HG03039 (cell line): ENCODE measurements at regions not wholly inside any gene's neighbourhood (a gene's known extent, or its start where the extent isn't known, plus 50 kb on each side); places are given as distances from the start of the nearest gene placed in this dataset.
"Not testable (repeated sequence)": the region's sequence is repeated elsewhere in the genome, so short reads cannot be mapped to it uniquely, and the experiment has no call there.

Experiments
- ATAC-seq: cut with Tn5 transposase; IDR thresholded peaks from one replicate; pipeline ENCODE4 v1.9.1; 2021; ENCODE audit warnings: mild to moderate bottlenecking, moderate library complexity; ENCODE audit not compliant: unreplicated experiment

GRCh38 chr10:63077800-63078199, 55.3 kb upstream of the NRBF2 start:
- no peak for ATAC-seq

- no peak for ATAC-seq
Measured at GRCh38 chr10:63072951-63073350, 60.2 kb upstream of the NRBF2 start.

DNA sequence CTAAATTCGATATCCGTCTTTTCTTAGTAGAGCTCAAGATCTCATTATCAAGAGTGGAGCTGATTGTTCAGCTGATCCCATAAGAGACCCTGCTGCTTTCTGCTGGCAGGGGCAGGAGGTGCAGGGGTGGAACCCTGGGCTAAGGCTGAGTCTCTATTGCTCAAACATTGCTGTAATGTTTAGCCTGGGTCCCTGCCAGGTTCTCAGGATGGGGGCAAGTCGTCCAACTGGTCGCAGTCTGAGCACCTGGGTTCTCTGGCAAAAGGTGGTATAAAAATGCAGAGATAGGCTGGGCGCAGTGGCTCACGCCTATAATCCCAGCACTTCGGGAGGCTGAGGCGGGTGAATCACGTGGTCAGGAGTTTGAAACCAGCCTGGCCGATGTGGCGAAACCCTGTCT, 62.0 kb upstream of the NRBF2 start:
- ATAC-seq, result no peak

DNA sequence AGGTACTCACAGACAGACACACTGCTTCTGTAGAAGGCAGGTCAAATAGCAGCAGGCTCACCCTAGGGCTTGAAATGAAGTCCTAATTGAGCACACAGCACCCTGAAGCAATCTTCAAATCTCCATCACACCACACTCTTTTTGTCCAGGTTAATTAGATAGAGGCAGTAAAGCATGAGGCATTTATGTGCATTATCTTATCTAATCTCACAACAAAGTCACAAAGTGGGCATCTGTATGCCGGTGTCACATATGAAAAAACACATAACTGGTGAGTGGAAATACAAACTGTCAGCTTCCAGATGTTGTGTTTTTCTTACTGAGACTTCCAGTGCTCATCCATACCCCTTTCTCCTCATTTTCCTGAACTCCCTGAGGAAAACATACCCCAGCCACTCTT, 63.8 kb upstream of the NRBF2 start:
- no peak for ATAC-seq

- ATAC-seq, result no peak
Measured at GRCh38 chr10:63068246-63068645, 64.9 kb upstream of the NRBF2 start.

GRCh38 chr10:63066606-63067005, 66.5 kb upstream of the NRBF2 start:
- no peak for ATAC-seq

DNA sequence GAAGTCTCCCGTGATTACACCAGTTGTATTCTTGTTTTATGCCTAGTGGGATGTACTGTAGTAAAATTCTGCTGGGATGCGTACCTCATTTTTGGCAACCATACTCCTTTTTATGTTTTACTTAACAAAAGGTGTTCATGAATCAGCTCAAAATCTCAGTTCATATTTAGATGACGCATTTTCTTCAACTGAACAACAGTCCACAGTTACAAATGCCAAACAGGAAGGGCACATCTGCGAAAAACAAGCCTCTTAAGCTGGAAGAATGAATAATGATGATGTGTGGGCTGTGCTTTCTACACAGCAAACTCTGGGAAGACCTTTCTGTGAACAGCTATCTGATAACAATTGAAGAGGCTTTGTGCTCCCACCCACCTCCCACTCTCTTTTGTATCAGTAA, 68.4 kb upstream of the NRBF2 start:
- ATAC-seq, result no peak

DNA sequence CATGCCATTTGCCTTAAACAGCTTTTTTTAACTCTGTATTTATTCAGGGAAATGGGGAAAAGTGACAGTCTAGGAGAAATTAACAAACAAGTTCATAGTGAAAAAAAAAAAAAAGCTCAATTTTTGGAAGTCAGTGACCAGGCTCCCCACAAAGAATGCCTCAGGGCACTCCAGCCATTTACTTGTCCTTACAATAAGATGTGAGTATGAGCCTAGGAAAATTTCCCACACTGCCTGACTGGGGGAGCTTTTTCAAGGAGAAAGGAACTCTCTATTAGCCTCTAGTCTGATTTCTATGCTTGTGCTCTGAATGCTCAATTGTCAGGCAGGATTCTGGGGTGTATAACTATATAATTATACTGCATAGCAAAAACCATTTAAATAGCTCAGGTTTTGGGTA, 74.9 kb upstream of the NRBF2 start:
- no peak for ATAC-seq

- ATAC-seq, result no peak
Measured at GRCh38 chr10:63057509-63057908, 75.6 kb upstream of the NRBF2 start.

DNA sequence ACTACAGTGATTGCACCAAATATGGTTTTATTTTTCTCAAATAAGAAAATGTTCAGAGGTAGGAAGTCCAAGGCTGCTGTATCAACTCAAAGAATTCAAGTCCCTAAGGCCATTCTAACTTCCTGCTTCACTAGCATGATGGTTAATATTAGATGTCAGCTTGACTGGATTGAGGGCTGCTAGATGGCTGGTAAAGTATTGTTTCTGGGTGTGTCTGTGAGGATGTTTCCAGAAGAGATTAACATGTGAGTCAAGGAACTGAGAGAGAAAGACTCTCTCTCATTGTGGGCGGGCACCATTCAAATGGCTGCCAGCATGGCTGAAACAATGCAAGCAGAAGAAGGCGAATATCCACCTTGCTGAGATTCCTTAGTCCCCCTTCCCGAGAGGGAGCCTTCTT, 77.4 kb upstream of the NRBF2 start:
- no peak for ATAC-seq

GRCh38 chr10:63054889-63055611, 78.1 kb upstream of the NRBF2 start:
- no peak for ATAC-seq

- no peak for ATAC-seq
Measured at GRCh38 chr10:63052083-63052482, 81.0 kb upstream of the NRBF2 start.

- ATAC-seq, result no peak
Measured at GRCh38 chr10:63042256-63042655, 90.9 kb upstream of the NRBF2 start.

DNA sequence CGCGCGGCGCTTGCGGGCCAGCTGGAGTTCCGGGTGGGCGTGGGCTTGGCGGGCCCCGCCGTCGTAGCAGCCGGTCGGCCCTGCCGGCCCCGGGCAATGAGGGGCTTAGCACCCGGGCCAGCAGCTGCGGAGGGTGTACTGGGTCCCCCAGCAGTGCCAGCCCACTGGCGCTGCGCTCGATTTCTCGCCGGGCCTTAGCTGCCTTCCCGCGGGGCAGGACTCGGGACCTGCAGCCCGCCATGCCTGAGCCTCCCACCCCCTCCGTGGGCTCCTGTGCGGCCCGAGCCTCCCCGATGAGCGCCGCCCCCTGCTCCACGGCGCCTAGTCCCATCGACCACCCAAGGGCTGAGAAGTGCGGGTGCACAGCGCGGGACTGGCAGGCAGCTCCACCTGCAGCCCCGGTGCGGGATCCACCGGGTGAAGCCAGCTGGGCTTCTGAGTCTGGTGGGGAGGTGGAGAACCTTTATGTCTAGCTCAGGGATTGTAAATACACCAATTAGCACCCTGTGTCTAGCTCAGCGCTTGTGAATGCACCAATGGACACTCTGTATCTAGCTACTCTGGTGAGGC, 99.4 kb upstream of the NRBF2 start:
- ATAC-seq, result not testable (repeated sequence)

GRCh38 chr10:63030536-63030935, 102.6 kb upstream of the NRBF2 start:
- no peak for ATAC-seq

DNA sequence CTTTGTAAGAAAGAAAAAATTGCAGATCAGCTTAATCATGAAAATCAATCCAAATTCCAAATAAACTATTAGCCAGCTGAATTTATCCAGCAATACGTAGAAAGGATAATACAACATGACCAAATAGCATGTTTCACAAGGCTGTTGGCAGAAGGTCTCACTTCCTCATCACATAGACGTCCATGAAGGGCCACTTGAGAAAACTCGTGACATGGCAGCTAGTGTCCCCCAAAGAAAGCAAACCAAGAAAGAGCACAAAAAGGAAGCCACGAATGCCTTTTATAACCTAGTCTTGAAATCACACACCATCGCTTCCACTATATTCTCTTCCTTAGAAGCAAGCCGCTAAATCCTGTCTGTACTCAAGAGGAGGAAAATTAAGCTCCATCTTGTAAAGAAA, 105.6 kb upstream of the NRBF2 start:
- ATAC-seq, result no peak

DNA sequence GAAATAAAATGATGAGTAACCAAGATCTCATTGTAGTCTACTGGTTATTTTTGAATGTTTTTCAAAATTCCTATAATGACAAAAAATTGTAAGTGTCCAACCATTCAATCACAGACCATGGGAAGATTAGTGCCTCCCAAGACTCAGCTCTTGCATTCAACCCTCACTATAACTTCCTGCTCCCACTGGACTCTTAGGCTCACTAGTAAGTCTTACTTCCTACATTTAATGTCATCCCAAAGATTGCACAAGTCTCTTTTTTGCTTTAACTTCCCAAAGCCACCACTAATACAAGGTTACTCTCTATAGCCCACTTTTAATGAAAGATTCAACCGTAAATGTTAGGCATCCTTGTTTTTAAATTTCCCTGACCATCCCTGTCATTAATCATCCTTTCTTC, 111.9 kb upstream of the NRBF2 start:
- no peak for ATAC-seq

- no peak for ATAC-seq
Measured at GRCh38 chr10:63013755-63014154, 119.4 kb upstream of the NRBF2 start.

GRCh38 chr10:63012623-63013022, 120.5 kb upstream of the NRBF2 start:
- ATAC-seq, result no peak

GRCh38 chr10:63010203-63010602, 122.9 kb upstream of the NRBF2 start:
- no peak for ATAC-seq

DNA sequence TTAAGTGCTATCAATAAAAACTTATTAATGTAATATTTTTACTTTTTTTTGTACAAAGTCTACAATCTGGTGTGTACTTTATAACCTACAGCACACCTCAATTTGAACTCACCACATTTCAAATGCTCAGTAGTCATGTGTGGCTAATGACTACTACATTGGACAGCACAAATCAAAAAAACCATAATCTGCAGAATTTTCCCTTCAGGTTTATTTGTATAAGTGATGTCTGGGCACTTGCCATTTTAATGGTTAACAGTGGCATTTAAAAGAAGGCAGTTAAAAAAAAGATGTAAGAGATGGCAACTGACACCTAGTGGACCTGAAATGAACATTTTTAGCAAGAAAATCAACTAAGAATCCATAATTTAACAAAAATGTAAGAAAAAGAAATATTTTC, 124.6 kb upstream of the NRBF2 start:
- no peak for ATAC-seq

- ATAC-seq, result no peak
Measured at GRCh38 chr10:63007112-63007511, 126.0 kb upstream of the NRBF2 start.

- no peak for ATAC-seq
Measured at GRCh38 chr10:63005246-63005645, 127.9 kb upstream of the NRBF2 start.
